Left cardiac atrium (tissue), 4 donors: ENCODE measurements at regions not wholly inside any gene's neighbourhood (a gene's known extent, or its start where the extent isn't known, plus 50 kb on each side); places are given as distances from the start of the nearest gene placed in this dataset.
"Not testable (repeated sequence)": the region's sequence is repeated elsewhere in the genome, so short reads cannot be mapped to it uniquely, and the experiment has no call there.

Experiments used
- ATAC-seq, 2 donors: fragments of 200-7000 bp; cut with Tn5 transposase; one replicate each; pipeline ENCODE4 v1.9.1; 2020; ENCODE audit warnings: mild to moderate bottlenecking in 2 of 2, moderate library complexity in 2 of 2
- DNase-seq: peaks from one replicate; pipeline ENCODE4 v3.0.0-alpha.2; 2020
- intact Hi-C, 2 donors: fragments of 100-400 bp; cut with DNase I; formaldehyde crosslinking; loops; one replicate each; pipeline versions ENCODE4 v1.14.1 to v1.15.1; 2022 to 2023
- donor health status: DM: no; HTN: yes; CAD: no.
- donor health status: DM: no; HTN: yes; CAD: no; lungs with severe emphysema.
- donor health status: DM: yes; HTN: yes; CAD: no.
- donor health status: Dilated cardiomyopathy.

DNA sequence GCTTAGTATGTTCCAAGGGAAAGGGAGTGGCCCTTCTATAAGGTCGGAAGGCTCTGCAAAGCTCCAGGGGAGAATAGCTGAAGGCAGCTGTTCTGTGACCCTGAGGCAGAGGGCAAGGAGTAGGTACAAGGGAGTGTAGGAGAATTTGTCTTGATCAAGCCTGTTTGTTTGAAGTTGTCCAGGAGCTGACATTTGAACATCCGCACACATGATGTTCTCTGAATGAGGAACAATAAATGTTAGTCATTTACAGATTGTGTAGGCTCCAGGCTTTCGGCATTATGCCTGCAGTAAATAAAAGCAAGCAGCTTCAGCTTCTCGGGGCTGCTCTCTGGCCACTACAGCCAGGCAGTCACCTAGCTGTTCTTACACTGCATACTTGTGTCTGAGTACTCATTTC, 52.7 kb downstream of the CTAGE6 start:
- intact Hi-C loops, ATAC-seq, DNase-seq: not testable (repeated sequence)

DNA sequence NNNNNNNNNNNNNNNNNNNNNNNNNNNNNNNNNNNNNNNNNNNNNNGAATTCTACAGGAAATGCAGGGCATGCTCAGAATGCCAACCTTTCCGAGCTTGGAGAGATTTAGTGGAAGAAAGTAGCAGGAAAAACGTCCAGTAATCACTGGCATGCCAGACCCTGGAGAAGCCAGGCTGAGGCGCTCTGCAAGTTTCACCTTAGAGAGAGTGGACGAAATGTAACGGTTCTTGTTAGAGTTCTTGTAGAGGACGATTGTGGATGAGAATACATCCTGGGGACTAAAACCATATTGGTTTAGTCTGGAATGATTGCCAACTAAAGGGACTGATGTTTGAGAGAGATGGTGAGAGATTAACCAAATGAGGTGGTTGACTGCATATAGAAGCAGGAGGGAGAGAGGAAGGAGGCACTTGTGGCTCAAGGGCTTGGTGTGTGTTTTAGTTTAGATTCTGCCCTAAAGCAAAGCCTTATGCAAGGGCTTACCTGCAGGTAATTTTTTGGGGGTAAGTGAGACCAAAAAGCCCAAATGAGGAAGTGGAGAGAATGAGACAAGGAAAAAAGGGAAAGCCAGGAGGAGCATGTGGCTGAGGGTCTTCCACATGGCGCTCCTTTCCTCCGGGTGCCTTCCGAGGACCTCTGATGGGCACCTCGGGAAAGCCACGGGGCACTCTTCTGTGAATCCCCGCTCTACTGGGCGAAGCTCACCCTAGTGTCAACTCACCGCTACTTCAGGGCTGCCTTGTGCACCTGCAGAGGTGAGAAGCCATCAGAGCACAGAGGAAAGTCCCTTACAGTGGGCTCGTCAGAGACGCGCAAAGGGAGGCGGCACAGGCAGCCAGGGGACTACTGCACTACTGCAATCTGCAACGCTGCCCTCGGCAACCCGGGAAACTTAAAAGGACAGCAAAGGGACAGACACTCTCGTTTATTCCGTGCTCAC, 56.5 kb downstream of the CTAGE6 start:
- DNase-seq, intact Hi-C loops: not testable (repeated sequence)
- peak; percentile 45 to 67 for ATAC-seq
